ENCODE measurements at regions not wholly inside any gene's neighbourhood (a gene's known extent, or its start where the extent isn't known, plus 50 kb on each side); places are given as distances from the start of the nearest gene placed in this dataset.

GRCh38 chr17:63289931-63290330 lies 156.2 kb downstream of the CYB561 start:
- Histone ChIP-seq H3K36me3 (ENCODE audit: insufficient read depth, low read length) (peaks cover 4% of the 10 kb centered on the region), H3K4me2 (ENCODE audit: insufficient read depth, low read length) (no peak overlapping the region), H4K20me1 (ENCODE audit: insufficient read depth, low read length) (no peaks in the 10 kb centered on the region), H3K27me3 (ENCODE audit: insufficient read depth, low read length) (no peaks in the 10 kb centered on the region), H3K4me3 (ENCODE audit: insufficient read depth, low read length) (no peak overlapping the region), H3K27ac (ENCODE audit: low read depth, low read length) (no peak overlapping the region), H3K79me2 (ENCODE audit: insufficient read depth, low read length) (peaks cover 17% of the 10 kb centered on the region), H2AFZ (ENCODE audit: low read length) (no peak overlapping the region), H3K4me1 (ENCODE audit: insufficient read depth, low read length) (peaks cover 29% of the 10 kb centered on the region), H3K9me3 (ENCODE audit: low read depth, low read length) (no peaks in the 10 kb centered on the region)
- no peak for DNase-seq (ENCODE audit: insufficient read length, low spot score, missing footprints)
- TF ChIP-seq CTCF (IDR thresholded peaks at IDR 0.05; ENCODE audit: extremely low read depth, low read depth, low read length): no peak

GRCh38 chr17:63290351-63290750 lies 155.8 kb downstream of the CYB561 start:
- H4K20me1 ChIP-seq (ENCODE audit: insufficient read depth, low read length): no peaks in the 10 kb centered on the region
- H2AFZ ChIP-seq (ENCODE audit: low read length): no peak overlapping the region
- no peak overlapping the region for H3K4me2 ChIP-seq (ENCODE audit: insufficient read depth, low read length)
- no peak overlapping the region for H3K4me3 ChIP-seq (ENCODE audit: insufficient read depth, low read length)
- no peak for DNase-seq (ENCODE audit: insufficient read length, low spot score, missing footprints)
- no peak for TF ChIP-seq CTCF (IDR thresholded peaks at IDR 0.05; ENCODE audit: extremely low read depth, low read depth, low read length)
- no peaks in the 10 kb centered on the region for H3K9me3 ChIP-seq (ENCODE audit: low read depth, low read length)
- H3K36me3 ChIP-seq (ENCODE audit: insufficient read depth, low read length): peaks cover 4% of the 10 kb centered on the region
- H3K79me2 ChIP-seq (ENCODE audit: insufficient read depth, low read length): peaks cover 17% of the 10 kb centered on the region
- no peak overlapping the region for H3K27ac ChIP-seq (ENCODE audit: low read depth, low read length)
- no peaks in the 10 kb centered on the region for H3K27me3 ChIP-seq (ENCODE audit: insufficient read depth, low read length)
- H3K4me1 ChIP-seq (ENCODE audit: insufficient read depth, low read length): peaks cover 31% of the 10 kb centered on the region

- DNase-seq (ENCODE audit: insufficient read length, low spot score, missing footprints): no peak
- H3K4me3 ChIP-seq (ENCODE audit: insufficient read depth, low read length): no peak overlapping the region
- H3K9me3 ChIP-seq (ENCODE audit: low read depth, low read length): no peaks in the 10 kb centered on the region
- H4K20me1 ChIP-seq (ENCODE audit: insufficient read depth, low read length): no peaks in the 10 kb centered on the region
- TF ChIP-seq CTCF (IDR thresholded peaks at IDR 0.05; ENCODE audit: extremely low read depth, low read depth, low read length): no peak
- H3K79me2 ChIP-seq (ENCODE audit: insufficient read depth, low read length): peaks cover 13% of the 10 kb centered on the region
- peaks cover 33% of the 10 kb centered on the region for H3K4me1 ChIP-seq (ENCODE audit: insufficient read depth, low read length)
- peaks cover under 1% of the 10 kb centered on the region for H3K36me3 ChIP-seq (ENCODE audit: insufficient read depth, low read length)
- H3K27ac ChIP-seq (ENCODE audit: low read depth, low read length): no peak overlapping the region
- no peaks in the 10 kb centered on the region for H3K27me3 ChIP-seq (ENCODE audit: insufficient read depth, low read length)
- no peak overlapping the region for H3K4me2 ChIP-seq (ENCODE audit: insufficient read depth, low read length)
- no peak overlapping the region for H2AFZ ChIP-seq (ENCODE audit: low read length)
Observed at GRCh38 chr17:63290784-63291183, 155.3 kb downstream of the CYB561 start.

GRCh38 chr17:63291258-63291657 lies 154.8 kb downstream of the CYB561 start:
- peaks cover 33% of the 10 kb centered on the region for H3K4me1 ChIP-seq (ENCODE audit: insufficient read depth, low read length)
- no peaks in the 10 kb centered on the region for H3K36me3 ChIP-seq (ENCODE audit: insufficient read depth, low read length)
- no peaks in the 10 kb centered on the region for H3K9me3 ChIP-seq (ENCODE audit: low read depth, low read length)
- no peaks in the 10 kb centered on the region for H3K27me3 ChIP-seq (ENCODE audit: insufficient read depth, low read length)
- H2AFZ ChIP-seq (ENCODE audit: low read length): no peak overlapping the region
- DNase-seq (ENCODE audit: insufficient read length, low spot score, missing footprints): no peak
- no peak for TF ChIP-seq CTCF (IDR thresholded peaks at IDR 0.05; ENCODE audit: extremely low read depth, low read depth, low read length)
- no peak overlapping the region for H3K27ac ChIP-seq (ENCODE audit: low read depth, low read length)
- H3K4me3 ChIP-seq (ENCODE audit: insufficient read depth, low read length): no peak overlapping the region
- H3K4me2 ChIP-seq (ENCODE audit: insufficient read depth, low read length): no peak overlapping the region
- no peaks in the 10 kb centered on the region for H4K20me1 ChIP-seq (ENCODE audit: insufficient read depth, low read length)
- peaks cover 13% of the 10 kb centered on the region for H3K79me2 ChIP-seq (ENCODE audit: insufficient read depth, low read length)
